ENCODE measurements at regions not wholly inside any gene's neighbourhood (a gene's known extent, or its start where the extent isn't known, plus 50 kb on each side); places are given as distances from the start of the nearest gene placed in this dataset.

DNA sequence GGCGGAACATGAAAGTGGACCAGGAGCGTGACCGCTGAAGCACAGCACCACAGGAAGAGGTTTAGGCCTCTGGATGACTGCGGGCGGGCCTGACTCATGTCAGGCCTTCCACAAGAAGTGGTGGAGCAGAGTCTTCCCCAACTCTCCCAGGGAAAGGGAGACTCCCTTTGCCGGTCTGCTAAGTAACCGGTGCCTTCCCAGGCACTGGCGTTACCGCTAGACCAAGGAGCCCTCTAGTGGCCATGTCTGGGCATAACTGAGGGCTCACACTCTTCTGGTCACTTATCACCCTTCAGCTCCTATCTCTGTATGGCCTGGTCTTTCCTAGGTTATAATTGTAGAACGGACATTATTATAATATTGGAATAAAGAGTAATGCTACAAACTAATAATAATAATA is 1931.9 kb downstream of the TP53TG3F start:
- TF ChIP-seq CTCF (IDR thresholded peaks at IDR 0.05; ENCODE audit: insufficient read depth, low read length) (peak; percentile 78), POLR2AphosphoS5 (IDR thresholded peaks at IDR 0.05; ENCODE audit: low read depth) (no peak)
- TF ChIP-seq, protein P1, sequence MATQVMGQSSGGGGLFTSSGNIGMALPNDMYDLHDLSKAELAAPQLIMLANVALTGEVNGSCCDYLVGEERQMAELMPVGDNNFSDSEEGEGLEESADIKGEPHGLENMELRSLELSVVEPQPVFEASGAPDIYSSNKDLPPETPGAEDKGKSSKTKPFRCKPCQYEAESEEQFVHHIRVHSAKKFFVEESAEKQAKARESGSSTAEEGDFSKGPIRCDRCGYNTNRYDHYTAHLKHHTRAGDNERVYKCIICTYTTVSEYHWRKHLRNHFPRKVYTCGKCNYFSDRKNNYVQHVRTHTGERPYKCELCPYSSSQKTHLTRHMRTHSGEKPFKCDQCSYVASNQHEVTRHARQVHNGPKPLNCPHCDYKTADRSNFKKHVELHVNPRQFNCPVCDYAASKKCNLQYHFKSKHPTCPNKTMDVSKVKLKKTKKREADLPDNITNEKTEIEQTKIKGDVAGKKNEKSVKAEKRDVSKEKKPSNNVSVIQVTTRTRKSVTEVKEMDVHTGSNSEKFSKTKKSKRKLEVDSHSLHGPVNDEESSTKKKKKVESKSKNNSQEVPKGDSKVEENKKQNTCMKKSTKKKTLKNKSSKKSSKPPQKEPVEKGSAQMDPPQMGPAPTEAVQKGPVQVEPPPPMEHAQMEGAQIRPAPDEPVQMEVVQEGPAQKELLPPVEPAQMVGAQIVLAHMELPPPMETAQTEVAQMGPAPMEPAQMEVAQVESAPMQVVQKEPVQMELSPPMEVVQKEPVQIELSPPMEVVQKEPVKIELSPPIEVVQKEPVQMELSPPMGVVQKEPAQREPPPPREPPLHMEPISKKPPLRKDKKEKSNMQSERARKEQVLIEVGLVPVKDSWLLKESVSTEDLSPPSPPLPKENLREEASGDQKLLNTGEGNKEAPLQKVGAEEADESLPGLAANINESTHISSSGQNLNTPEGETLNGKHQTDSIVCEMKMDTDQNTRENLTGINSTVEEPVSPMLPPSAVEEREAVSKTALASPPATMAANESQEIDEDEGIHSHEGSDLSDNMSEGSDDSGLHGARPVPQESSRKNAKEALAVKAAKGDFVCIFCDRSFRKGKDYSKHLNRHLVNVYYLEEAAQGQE (IDR thresholded peaks at IDR 0.05; ENCODE audit: insufficient replicate concordance, low read depth), result no peak
